GM19467 (cell line): ENCODE measurements at regions not wholly inside any gene's neighbourhood (a gene's known extent, or its start where the extent isn't known, plus 50 kb on each side); places are given as distances from the start of the nearest gene placed in this dataset.
"Not testable (repeated sequence)": the region's sequence is repeated elsewhere in the genome, so short reads cannot be mapped to it uniquely, and the experiment has no call there.

Source experiments
- ATAC-seq: cut with Tn5 transposase; IDR thresholded peaks from one replicate; pipeline ENCODE4 v1.9.1; 2021; ENCODE audit warnings: mild to moderate bottlenecking, moderate library complexity; ENCODE audit not compliant: unreplicated experiment

DNA sequence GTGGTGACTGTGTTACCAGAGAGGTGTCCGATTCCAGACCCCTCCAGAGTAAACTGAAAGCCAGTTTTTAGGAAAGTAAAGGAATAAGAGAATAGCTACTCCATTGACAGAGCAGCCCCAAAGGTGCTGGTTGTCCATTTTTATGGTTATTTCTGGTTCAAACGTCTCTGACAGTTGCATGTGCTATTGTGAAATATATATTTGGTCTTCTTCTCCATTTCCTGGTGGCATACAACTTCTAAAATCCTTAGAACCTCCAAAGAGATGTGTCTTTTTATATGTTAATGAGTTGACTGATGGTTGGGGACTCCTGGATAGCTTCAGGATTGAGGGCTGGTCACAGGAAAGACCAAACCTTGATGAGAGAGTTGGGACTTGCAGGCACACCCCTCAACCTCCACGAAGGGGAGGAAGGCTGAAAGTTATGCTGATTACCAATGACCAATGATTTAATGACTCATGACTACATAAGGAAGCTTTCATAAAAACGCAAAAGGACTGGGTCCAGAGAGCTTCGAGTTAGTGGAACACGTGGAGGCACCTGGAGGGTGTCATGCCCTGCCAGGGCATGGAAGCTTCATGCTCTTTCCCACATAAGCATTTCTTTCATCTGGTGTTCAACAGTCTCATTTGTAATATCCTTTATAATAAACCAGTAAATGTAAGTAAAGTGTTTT is 100.7 kb downstream of the SLC16A1 start:
- ATAC-seq = no peak

DNA sequence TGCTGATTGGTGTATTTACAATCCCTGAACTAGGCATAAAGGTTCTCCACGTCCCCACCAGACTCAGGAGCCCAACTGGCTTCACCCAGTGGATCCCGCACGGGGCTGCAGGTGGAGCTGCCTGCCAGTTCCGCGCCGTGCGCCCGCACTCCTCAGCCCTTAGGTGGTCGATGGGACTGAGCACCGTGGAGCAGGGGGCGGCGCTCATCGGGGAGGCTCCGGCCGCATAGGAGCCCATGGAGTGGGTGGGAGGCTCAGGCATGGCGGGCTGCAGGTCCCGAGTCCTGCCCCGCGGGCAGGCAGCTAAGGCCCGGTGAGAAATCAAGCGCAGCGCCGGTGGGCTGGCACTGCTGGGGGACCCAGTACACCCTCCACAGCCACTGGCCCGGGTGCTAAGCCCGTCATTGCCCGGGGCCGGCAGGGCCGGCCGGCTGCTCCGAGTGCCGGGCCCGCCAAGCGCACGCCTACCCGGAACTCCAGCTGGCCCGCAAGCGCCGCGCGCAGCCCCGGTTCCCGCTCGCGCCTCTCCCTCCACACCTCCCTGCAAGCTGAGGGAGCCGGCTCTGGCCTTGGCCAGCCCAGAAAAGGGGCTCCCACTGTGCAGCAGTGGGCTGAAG is 101.5 kb downstream of the SLC16A1 start:
- not testable (repeated sequence) for ATAC-seq

DNA sequence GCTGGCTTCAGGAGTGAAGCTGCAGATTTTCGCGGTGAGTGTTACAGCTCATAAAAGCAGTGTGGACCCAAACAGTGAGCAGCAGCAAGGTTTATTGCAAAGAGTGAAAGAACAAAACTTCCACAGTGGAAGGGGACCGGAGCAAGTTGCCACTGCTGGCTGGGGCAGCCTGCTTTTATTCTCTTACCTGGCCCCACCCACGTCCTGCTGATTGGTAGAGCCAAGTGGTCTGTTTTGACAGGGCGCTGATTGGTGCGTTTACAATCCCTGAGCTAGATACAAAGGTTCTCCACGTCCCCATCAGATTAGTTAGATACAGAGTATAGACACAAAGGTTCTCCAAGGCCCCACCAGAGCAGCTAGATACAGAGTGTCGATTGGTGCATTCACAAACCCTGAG is 102.1 kb downstream of the SLC16A1 start:
- not testable (repeated sequence) for ATAC-seq

DNA sequence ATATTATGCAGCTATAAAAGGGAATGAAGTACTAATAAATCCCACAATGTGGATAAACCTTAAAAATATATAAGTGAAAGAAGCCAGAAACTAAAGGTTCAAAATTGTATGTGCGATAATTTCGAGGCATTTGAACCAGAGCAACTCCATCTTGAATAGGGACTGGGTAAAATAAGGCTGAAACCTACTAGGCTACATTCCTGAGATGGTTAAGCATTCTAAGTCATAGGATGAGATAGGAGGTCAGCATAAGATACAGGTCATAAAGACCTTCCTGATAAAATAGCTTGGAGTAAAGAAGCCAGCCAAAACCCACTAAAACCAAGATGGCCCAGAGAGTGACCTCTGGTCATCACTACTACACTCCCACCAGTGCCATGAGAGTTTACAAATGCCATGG is 103.1 kb downstream of the SLC16A1 start:
- ATAC-seq = no peak

DNA sequence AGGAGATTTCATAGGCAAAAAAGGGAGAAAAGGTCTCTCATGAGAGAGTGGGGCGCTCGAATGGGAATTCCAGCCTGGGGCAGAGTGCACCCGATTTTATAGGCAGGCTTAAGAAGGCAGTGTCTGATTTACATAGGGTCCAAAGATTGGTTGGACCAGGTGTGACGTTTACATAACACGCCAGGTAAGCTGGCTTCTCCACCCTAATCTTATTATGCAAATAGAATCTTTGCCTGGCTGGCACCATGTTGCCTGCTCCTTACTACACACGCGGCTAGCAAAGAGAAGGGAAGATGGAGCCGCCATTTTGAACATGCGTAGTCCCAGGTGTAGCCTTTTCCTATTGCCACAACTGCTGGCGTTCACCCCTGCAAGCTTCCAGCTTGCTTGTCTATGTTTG is 103.7 kb downstream of the SLC16A1 start:
- ATAC-seq = no peak

DNA sequence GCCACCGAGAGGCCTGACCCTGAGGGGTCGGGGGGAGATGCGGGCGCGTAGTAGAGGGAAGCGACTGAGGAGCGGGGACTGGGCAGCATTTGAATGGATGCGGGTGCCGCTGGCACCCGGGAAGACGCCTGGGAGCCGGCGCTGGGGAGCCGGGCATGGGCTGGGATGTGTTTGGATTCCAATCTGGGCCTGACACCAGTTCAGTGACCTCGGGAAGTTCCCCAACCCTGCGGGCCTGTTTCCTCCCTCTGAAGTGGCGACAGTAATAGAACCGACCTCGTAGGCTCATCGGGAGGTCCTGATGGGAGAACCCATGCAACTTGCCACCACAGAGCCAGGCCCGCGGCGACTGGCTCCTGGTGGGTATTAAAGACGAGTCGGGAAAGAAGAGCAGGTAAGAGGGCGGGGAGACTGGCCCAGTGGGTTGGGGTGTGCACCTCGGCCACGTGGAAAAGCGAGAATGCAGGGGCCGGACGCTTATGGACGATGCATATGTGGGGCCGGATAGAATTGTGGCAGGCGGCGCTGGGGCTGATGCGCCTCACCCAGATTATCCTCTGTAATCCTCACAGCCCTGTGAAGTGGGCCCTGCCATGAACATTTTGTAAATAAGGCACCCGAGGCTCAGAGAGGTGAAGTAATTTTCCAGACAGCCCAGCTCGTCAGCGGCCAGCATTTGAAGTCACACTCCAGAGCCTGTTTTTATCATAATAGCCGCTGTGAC is 105.8 kb downstream of the SLC16A1 start:
- ATAC-seq = no peak

DNA sequence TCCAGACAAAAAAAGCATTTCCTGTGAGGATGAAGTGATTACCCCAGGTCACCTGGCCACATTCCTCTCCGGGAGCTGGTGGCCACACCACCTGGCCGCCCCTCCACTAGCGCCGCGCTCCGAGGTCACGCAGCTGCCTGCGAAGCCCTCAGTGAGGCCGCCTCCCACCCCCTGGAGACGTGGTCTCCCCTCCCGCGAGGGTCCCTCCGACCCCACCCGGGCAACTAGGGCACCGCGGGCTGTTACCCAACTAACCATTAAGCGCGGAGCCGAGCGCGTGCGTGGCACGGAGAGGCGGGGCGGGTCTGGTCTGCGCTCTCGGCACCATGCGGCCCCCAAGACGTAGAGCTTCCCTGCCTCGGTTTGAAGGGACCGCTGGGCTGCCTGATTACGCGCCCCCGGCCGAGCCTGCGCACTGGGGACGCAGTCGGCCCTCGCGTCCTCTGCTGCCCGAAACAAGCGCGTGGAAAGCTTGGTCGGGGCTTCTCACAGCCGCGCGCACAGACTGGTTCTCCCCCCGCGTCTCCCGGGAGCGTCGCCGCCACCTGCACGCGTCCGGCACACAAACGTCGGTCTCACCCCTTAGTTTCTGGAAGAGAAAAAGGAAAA is 106.5 kb downstream of the SLC16A1 start:
- ATAC-seq = no peak

DNA sequence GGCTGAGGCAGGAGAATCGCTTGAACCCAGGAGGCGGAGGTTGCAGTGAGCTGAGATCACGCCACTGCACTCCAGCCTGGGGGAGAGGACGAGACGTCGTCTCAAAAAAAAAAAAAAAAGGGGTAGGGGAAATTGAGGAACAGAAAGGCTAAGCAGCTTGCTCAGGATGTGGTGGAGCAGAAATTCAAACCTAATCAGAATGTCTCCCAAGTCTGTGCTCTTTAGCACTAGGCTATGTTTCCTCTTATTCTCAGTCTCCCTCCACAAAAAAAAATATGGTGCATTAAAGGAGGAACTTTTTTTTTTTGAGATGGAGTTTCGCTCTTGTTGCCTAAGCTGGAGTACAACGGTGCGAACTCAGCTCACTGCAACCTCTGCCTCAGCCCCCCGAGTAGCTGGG is 114.2 kb downstream of the SLC16A1 start:
- ATAC-seq = no peak

DNA sequence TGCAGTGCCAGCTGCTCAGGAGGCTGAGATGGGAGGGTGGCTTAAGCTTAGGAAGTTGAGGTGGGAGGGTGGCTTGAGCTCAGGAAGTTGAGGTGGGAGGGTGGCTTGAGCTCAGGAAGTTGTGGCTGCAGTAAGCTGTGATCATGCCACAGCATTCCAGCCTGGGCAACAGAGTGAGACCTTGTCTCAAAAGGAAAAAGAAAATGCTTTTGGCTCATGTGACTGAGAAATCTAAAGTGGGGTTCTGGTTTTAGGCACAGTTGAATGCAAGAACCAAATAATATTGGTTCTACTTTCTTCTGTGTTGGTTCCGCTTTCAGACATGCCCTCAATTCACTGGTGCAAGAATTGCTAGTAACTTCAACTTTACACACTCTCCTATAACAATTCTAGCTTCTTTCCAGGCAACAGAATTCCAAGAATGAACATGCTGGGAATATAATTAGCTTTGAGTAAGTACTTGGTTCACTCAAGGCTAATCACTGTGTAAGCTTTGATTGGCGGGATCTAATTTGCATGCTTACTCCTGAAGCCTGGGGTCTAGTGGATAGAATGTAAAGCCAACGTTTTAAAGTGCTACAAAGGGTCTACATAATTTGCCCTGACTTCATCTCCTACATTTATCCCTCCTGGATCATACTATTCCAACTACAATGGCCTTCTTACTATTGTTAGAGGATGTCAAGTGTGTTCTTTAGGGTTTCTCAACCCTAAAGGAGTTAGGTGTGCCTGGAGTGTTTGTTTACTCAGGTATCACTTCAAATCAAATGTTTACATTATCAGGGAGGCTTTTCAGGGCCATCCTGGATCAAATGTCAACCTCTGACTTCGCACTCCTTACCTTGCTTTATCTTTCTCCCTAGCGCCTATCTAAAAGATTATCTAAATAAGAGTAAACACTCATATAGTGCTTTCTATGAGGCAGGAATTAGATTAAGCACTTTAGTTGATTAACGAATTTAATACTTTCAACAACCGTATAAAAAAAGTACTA is 115.1 kb downstream of the SLC16A1 start:
- no peak for ATAC-seq

DNA sequence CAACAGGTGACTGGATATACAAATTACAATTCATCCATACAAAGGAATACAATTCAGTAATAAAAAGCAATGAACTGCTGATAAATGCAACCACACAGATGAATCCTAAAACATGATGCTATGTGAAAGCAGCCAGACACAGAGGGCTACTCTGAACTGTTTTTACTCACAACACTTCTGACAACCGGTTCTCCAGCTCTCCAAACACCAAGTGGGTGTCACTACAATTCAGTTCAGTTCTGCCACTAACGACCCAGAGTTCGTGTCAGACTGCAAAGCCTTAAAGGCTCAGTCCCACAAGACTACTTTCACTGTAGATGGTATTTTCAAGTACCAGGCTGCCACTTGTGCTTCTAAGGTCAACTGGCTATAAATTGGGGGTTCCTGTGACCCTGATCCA is 119.4 kb downstream of the SLC16A1 start:
- ATAC-seq = no peak

DNA sequence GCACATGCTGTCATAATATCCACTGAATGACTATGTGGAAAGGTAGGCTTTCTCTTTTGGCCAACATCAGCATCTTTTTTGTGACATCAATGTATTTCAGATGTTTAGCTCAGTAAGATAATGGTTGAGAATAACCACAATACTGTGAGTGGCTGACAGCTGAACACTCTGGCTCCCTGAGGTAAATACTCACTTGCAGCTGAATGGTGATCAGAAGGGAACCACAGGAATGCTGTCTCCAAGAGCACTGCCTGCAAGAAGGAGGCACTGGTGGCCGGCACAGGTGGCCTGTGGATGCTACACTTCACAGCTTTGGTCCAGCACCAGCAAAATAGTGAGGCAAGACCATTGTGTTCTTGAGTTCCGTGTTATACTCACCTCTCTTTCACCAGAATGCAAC is 118.7 kb upstream of the PPM1J start:
- no peak for ATAC-seq

DNA sequence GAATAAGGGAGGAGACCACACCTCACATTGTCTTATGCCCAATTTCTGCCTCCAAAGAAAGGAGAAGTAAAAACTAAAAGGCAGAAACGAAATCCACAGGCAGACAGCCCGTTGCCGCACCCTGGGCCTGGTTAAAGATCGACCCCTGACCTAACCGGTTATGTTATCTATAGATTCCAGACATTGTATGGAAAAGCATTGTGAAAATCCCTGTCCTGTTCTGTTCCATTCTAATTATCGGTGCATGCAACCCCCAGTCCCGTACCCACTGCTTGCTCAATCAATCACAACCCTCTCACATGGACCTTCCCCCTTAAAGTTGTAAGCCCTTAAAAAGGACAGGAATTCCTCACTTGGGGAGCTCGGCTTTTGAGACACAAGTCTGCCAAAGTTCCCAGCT is 117.1 kb upstream of the PPM1J start:
- not testable (repeated sequence) for ATAC-seq

DNA sequence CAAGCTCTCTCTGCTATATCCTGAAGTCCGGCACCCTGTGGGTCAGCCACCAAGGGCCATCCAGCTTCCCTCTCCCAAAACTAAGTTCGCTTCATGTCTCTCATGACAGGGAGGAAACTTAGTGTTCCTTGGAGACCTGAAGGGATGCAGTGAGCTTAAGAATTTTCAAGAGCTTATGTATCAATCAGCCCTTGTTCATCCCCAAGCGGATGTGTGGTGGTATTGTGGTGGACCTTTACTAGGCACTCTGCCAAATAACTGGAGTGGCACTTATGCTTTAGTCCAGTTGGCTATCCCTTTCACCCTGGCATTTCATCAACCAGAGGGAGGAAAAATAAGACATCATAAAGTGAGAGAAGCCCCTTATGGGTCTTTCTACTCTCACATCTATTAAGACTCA is 114.6 kb upstream of the PPM1J start:
- not testable (repeated sequence) for ATAC-seq

DNA sequence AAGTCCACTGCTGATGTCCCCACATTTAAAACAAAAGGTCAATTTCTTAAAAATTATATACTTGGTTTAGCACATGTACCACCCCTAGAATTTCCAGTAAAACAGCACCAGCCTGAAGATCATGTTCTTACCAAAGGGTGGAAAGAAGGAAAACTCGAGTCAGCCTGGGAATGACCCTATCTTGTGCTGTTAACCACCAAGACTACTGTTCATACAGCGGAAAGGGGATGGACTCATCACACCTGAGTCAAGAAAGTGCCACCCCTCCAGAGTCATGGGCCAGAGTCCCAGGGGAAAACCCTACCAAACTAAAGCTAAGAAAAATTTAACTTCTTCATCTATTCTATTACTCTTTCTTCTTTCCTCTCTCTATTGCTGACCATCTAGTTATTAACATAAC is 113.6 kb upstream of the PPM1J start:
- ATAC-seq = no peak

DNA sequence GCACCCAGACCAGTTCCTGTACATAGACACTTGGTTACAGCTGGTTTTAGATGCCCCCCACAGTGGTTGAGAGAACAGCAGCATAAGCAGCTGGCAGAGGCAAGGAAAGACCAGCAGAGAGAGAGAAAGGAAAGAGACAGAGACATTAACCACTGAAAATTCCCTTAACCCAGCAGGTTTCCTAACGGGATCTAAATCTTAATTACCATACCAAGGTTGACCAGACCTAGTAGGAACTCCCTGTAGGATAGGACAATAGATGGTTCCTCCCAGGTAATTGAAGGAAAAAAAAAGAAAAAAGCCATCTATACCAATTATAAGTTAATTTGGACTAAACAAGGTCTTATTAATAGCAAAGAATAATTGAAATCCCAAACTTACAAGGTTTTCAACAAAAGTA is 112.3 kb upstream of the PPM1J start:
- not testable (repeated sequence) for ATAC-seq

DNA sequence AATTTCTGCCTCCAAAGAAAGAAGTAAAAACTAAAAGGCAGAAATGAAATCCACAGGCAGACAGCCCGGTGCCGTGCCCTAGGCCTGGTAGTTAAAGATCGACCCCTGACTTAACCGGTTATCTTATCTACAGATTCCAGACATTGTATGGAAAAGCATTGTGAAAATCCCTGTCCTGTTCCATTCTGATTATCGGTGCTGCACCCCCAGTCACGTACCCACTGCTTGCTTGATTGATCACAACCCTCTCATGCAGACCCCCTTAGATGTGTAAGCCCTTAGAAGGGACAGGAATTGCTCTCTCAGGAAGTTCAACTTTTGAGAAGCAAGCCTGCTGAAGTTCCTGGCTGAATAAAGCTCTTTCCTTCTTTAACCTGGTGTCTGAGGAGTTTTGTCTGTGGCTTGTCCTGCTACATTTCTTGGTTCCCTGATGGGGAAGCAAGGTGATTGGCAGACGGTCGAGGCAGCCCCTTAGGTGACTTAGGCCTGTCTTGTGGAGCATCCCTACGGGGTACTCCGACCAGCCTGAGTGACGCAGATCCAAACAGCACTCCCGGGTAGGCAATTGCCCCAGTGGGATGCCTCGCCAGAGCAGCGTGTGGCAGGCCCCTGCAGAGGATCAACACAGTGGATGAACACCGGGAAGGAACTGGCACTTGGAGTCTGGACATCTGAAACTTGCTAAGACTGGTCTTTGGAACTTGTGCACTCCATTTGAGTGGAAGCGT is 111.2 kb upstream of the PPM1J start:
- ATAC-seq = no peak

DNA sequence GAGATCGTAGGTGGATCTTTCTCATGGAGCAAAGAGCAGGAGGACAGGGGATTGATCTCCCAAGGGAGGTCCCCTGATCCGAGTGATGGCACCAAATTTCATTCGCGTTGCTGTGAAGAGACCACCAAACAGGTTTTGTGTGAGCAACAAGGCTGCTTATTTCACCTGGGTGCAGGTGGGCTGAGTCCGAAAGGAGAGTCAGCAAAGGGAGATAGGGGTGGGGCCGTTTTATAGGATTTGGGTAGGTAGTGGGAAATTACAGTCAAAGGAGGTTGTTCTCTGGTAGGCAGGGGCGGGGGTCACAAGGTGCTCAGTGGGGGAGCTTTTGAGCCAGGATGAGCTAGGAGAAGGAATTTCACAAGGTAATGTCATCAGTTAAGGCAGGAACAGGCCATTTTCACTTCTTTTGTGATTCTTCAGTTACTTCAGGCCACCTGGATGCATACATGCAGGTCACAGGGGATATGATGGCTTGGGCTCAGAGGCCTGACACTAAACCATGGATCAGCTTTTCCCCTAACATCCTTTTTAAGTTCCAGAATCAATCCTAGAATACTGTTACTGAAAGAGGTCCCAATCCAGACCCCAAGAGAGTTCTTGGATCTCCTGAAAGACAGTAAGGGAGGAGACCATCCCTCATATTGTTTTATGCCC is 110.6 kb upstream of the PPM1J start:
- ATAC-seq = not testable (repeated sequence)

DNA sequence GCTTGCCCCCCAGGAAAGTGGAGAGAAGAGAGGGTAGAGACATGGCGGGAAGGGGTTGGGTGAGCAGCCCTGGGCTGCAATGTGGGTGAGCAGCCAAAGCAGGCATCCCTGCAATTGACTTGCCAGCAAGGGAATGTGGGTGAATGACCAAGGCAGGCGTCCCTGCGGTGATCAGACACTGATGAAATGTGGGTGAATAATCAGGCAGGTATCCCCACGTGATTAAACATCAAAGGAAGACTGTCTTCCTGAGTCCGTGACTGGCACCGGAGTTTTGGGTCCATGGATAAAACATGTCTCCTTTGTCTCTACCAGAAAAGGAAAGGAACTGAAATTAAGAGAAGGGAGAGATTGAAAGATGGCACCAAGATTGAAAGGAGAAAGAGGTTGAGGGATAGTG is 109.9 kb upstream of the PPM1J start:
- ATAC-seq = not testable (repeated sequence)

DNA sequence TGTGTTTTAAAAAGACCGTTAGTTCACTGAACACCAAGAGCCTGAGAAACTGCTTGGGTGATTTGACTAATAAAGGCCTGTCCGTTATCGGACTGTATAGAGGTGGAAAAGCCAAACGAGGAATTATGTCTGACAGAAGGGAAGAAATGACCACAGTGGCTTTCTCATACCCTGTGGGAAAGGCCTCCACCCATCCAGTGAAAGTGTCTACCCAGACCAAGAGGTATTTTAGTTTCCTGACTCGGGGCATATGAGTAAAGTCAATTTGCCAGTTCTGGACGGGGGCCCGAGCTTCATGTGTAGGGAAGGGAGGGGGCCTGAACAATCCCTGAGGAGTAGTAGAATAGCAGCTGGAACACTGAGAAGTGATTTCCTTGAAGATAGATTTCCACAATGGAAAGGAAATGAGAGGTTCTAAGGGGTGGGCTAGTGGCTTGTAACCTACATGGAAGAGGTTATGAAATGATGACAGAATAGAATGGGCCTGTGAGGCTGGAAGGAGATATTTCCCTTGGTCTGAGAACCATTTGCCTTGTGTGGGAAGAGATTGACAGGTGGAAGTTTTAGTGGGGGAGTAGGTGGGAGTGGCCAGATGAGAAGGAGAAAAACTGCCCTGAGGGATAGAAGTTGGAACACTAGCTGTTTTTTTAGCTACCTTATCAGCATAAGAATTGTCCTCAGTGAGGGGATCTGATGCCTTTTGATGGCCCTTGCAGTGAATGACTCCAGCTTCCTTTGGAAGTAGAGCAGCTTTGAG is 106.4 kb upstream of the PPM1J start:
- not testable (repeated sequence) for ATAC-seq
